ENCODE measurements at regions not wholly inside any gene's neighbourhood (a gene's known extent, or its start where the extent isn't known, plus 50 kb on each side); places are given as distances from the start of the nearest gene placed in this dataset.
A peak's percentile ranks its signal among the peaks of the same experiment; 100 is the strongest.

- WGBS, 2 donors: 80 to 83% methylated on average over 3 of the region's 3 CpGs
Measured at GRCh38 chr13:79830945-79831344, 350.0 kb downstream of the NDFIP2 start.

GRCh38 chr13:79830426-79830825, 349.5 kb downstream of the NDFIP2 start:
- Histone ChIP-seq H3K27me3 (no peaks in the 10 kb centered on the region), H3K4me1 (no peaks in the 10 kb centered on the region), H3K36me3 (no peaks in the 10 kb centered on the region), H3K27ac (no peak overlapping the region), H3K9me3 (no peaks in the 10 kb centered on the region), H3K4me3 (no peak overlapping the region)
- DNase-seq (no peak), ATAC-seq (ENCODE audit: low FRiP score in 2 of 2) (peak in 1 of 2 donors; percentile 43)
- WGBS, 2 donors: 83 to 90% methylated on average over 1 to 2 of the region's 2 CpGs
- TF ChIP-seq EP300 (IDR thresholded peaks at IDR 0.05): no peak
- no peak for TF ChIP-seq POLR2AphosphoS5 (IDR thresholded peaks at IDR 0.05)
- TF ChIP-seq CTCF (IDR thresholded peaks at IDR 0.05): no peak
- TF ChIP-seq POLR2A (IDR thresholded peaks at IDR 0.05): no peak

More at GRCh38 chr13:79830945-79831344, 350.0 kb downstream of the NDFIP2 start:
- no peak overlapping the region for H3K27ac ChIP-seq
- no peak for ATAC-seq (ENCODE audit: low FRiP score in 2 of 2)
- H3K4me3 ChIP-seq: no peak overlapping the region
- DNase-seq: no peak
- no peaks in the 10 kb centered on the region for H3K27me3 ChIP-seq
- H3K9me3 ChIP-seq: no peaks in the 10 kb centered on the region
- no peaks in the 10 kb centered on the region for H3K4me1 ChIP-seq
- no peaks in the 10 kb centered on the region for H3K36me3 ChIP-seq
- TF ChIP-seq POLR2A (IDR thresholded peaks at IDR 0.05): no peak
- TF ChIP-seq POLR2AphosphoS5 (IDR thresholded peaks at IDR 0.05): no peak
- TF ChIP-seq CTCF (IDR thresholded peaks at IDR 0.05): no peak
- TF ChIP-seq EP300 (IDR thresholded peaks at IDR 0.05): no peak

- 61 to 67% methylated on average over 2 of the region's 2 CpGs for WGBS, 2 donors
- DNase-seq (no peak), ATAC-seq (ENCODE audit: low FRiP score in 2 of 2) (no peak)
- Histone ChIP-seq H3K4me3 (no peak overlapping the region), H3K36me3 (no peaks in the 10 kb centered on the region), H3K27ac (no peak overlapping the region), H3K9me3 (no peaks in the 10 kb centered on the region), H3K4me1 (no peaks in the 10 kb centered on the region), H3K27me3 (no peaks in the 10 kb centered on the region)
- no peak for TF ChIP-seq POLR2A (IDR thresholded peaks at IDR 0.05)
- TF ChIP-seq CTCF (IDR thresholded peaks at IDR 0.05): no peak
- no peak for TF ChIP-seq EP300 (IDR thresholded peaks at IDR 0.05)
- TF ChIP-seq POLR2AphosphoS5 (IDR thresholded peaks at IDR 0.05): no peak
Measured at GRCh38 chr13:79829880-79830279, 348.9 kb downstream of the NDFIP2 start.

- Histone ChIP-seq H3K36me3 (no peaks in the 10 kb centered on the region), H3K27me3 (no peaks in the 10 kb centered on the region), H3K4me3 (no peak overlapping the region), H3K4me1 (no peaks in the 10 kb centered on the region), H3K27ac (no peak overlapping the region), H3K9me3 (no peaks in the 10 kb centered on the region)
- ATAC-seq (ENCODE audit: low FRiP score in 2 of 2): no peak
- DNase-seq: no peak
- no peak for TF ChIP-seq POLR2A (IDR thresholded peaks at IDR 0.05)
- TF ChIP-seq POLR2AphosphoS5 (IDR thresholded peaks at IDR 0.05): no peak
- no peak for TF ChIP-seq CTCF (IDR thresholded peaks at IDR 0.05)
- no peak for TF ChIP-seq EP300 (IDR thresholded peaks at IDR 0.05)
Measured at GRCh38 chr13:79825959-79826358, 345.0 kb downstream of the NDFIP2 start.

GRCh38 chr13:79815041-79815440, 334.1 kb downstream of the NDFIP2 start:
- Histone ChIP-seq H3K27me3 (no peaks in the 10 kb centered on the region), H3K27ac (no peak overlapping the region), H3K36me3 (no peaks in the 10 kb centered on the region), H3K4me1 (no peaks in the 10 kb centered on the region), H3K9me3 (no peaks in the 10 kb centered on the region), H3K4me3 (no peak overlapping the region)
- DNase-seq: no peak
- WGBS, 2 donors: 85 to 92% methylated on average over 1 of the region's 1 CpG
- no peak for ATAC-seq (ENCODE audit: low FRiP score in 2 of 2)
- no peak for TF ChIP-seq CTCF (IDR thresholded peaks at IDR 0.05)
- no peak for TF ChIP-seq POLR2A (IDR thresholded peaks at IDR 0.05)
- TF ChIP-seq EP300 (IDR thresholded peaks at IDR 0.05): no peak
- no peak for TF ChIP-seq POLR2AphosphoS5 (IDR thresholded peaks at IDR 0.05)
